Osteocyte (in vitro differentiated cells): ENCODE measurements at regions not wholly inside any gene's neighbourhood (a gene's known extent, or its start where the extent isn't known, plus 50 kb on each side); places are given as distances from the start of the nearest gene placed in this dataset.
A peak's percentile ranks its signal among the peaks of the same experiment; 100 is the strongest.

ENCODE experiments used
- DNase-seq: peaks from one replicate; pipeline ENCODE4 v3.0.0; 2021; ENCODE audit warnings: mixed read lengths; ENCODE audit not compliant: unreplicated experiment; ENCODE audit errors: extremely low spot score
- H3K27ac Mint-ChIP-seq: one replicate; pipeline ENCODE4 v1.8.0; 2021; ENCODE audit warnings: mild to moderate bottlenecking, mixed read lengths; ENCODE audit not compliant: unreplicated experiment
- H3K27me3 Mint-ChIP-seq: one replicate; pipeline ENCODE4 v1.8.0; 2021; ENCODE audit warnings: mixed read lengths; ENCODE audit not compliant: unreplicated experiment
- H3K36me3 Mint-ChIP-seq: one replicate; pipeline ENCODE4 v1.8.0; 2021; ENCODE audit warnings: mixed read lengths; ENCODE audit not compliant: unreplicated experiment
- H3K4me1 Mint-ChIP-seq: one replicate; pipeline ENCODE4 v1.8.0; 2021; ENCODE audit warnings: mixed read lengths; ENCODE audit not compliant: unreplicated experiment
- H3K4me3 Mint-ChIP-seq: one replicate; pipeline ENCODE4 v1.8.0; 2021; ENCODE audit warnings: mild to moderate bottlenecking, moderate library complexity, mixed read lengths; ENCODE audit not compliant: unreplicated experiment
- H3K9me3 Mint-ChIP-seq: one replicate; pipeline ENCODE4 v1.8.0; 2021; ENCODE audit warnings: mixed read lengths; ENCODE audit not compliant: unreplicated experiment
- CTCF ChIP-seq: fragments of 200-600 bp; sonication (generic); IDR thresholded peaks from 2 replicates; pipeline ENCODE4 v1.5.0; 2021; ENCODE audit warnings: antibody characterized with exemption, mild to moderate bottlenecking, moderate library complexity

- no peak for TF ChIP-seq CTCF
- DNase-seq: peak; percentile 75
- Mint-ChIP-seq H3K4me3 (no peak overlapping the region), H3K27ac (no peak overlapping the region), H3K9me3 (peaks cover 21% of the 10 kb centered on the region), H3K4me1 (no peaks in the 10 kb centered on the region), H3K36me3 (no peaks in the 10 kb centered on the region), H3K27me3 (no peaks in the 10 kb centered on the region)
These were observed 535.8 kb downstream of the TBC1D22A start for GRCh38 chr22:47298017-47298785.

DNA sequence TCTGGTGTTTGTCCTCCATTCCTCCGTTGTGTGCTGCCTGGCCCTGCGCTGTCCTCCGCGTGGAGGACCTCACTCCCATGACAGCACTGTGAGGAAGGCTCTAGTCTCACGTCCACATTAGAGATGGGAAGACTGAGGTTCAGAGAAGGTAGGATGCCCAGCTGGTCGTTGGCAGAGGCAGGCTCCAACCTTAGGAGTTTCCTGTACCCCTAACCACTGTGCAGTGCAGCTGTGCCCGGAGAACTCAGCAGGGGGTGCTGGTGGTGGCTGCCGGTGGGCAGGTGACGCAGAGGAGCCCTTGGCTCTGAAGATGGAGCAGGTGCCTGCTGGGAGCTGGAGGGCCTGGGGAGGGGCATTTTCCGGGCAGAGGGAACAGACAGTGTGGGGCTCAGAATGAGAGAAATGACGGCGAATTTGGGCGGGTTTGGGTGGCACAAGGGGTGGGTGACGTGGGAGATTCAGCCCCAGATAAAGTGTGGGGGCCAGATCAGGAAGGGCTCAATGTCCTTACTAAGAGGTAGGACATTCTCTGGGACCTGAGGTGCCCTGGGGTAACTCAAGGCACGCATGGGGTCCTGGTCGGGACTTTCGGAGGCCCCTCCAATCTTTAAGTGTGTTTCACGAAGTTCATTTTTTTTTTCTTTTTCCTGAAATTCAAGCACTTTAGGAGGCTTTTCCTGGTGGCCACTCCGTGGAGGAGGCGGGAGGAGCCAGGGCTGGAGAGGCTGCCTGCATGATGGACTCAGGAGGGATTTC lies 535.0 kb downstream of the TBC1D22A start:
- H3K36me3 Mint-ChIP-seq: no peaks in the 10 kb centered on the region
- no peaks in the 10 kb centered on the region for H3K27me3 Mint-ChIP-seq
- H3K4me1 Mint-ChIP-seq: no peaks in the 10 kb centered on the region
- TF ChIP-seq CTCF: no peak
- H3K9me3 Mint-ChIP-seq: peaks cover 22% of the 10 kb centered on the region
- no peak overlapping the region for H3K27ac Mint-ChIP-seq
- DNase-seq: peak; percentile 82
- no peak overlapping the region for H3K4me3 Mint-ChIP-seq

DNA sequence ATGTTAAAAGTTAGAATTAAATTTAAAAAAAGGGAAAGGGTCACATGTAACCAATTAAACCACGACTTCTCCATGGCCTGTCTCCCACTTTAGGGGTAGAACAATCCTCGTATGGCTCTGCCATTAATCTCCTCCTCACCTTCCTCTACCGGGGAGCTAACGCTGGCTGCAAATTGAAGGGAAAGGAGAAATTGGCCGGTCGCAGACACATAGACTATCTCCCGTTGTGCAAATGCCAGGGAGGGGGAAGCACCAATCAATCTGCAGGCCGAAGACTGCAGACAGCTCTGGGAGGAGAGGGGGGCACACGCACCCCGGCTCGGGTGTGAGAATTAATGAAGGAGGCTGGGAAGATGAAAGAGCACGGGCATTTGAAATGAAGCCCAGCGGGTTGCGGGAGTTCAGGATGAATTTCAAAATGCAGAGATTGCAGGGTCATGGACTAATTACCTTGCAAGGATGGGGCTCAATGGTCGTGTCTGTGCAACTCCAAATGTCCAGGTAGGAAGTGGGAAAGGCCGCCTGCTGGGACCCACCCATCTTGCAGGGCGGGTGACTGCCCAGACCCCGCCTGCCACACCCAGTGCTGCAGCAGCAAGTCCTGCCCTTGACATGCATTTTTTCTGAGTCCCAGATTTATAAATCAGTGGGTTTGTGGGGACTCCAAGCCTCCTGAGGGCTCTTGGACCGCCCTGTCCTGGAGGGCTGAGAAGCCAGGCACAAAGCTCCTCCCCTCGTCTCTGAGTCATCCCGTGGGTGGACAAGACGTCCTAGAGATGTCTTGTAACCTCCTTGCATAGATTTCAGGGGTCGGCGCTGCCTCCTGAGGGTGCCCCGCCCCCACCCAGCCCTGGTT lies 534.2 kb downstream of the TBC1D22A start:
- peak; percentile 74 for DNase-seq
- Mint-ChIP-seq H3K4me3 (no peak overlapping the region), H3K9me3 (peaks cover 22% of the 10 kb centered on the region), H3K36me3 (no peaks in the 10 kb centered on the region), H3K4me1 (no peaks in the 10 kb centered on the region), H3K27ac (no peak overlapping the region), H3K27me3 (no peaks in the 10 kb centered on the region)
- no peak for TF ChIP-seq CTCF

DNA sequence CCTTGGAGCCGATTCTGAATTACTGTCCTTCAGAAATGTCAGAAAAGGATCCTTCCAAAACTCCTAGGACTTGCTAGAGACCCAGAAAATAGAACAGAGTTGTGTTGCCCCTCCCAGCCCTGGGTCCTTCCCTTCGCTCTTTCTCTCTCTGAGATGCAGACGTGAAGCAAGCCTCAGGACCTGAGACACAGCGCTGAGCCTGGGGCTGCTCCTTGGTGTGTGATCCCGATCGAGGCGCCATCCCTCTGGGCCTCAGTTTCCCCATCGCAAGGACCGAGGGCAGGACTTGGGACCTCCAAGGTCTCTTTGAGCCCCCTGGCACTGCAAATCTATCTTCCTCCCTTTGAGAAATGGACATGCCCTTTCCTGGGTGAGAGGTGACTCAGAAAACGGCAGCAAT lies 533.5 kb downstream of the TBC1D22A start:
- Mint-ChIP-seq H3K27me3 (no peaks in the 10 kb centered on the region), H3K9me3 (peaks cover 24% of the 10 kb centered on the region), H3K36me3 (no peaks in the 10 kb centered on the region), H3K4me3 (no peak overlapping the region), H3K27ac (no peak overlapping the region), H3K4me1 (no peaks in the 10 kb centered on the region)
- peak; percentile 70 for DNase-seq
- no peak for TF ChIP-seq CTCF
